ENCODE measurements at regions not wholly inside any gene's neighbourhood (a gene's known extent, or its start where the extent isn't known, plus 50 kb on each side); places are given as distances from the start of the nearest gene placed in this dataset.

DNA sequence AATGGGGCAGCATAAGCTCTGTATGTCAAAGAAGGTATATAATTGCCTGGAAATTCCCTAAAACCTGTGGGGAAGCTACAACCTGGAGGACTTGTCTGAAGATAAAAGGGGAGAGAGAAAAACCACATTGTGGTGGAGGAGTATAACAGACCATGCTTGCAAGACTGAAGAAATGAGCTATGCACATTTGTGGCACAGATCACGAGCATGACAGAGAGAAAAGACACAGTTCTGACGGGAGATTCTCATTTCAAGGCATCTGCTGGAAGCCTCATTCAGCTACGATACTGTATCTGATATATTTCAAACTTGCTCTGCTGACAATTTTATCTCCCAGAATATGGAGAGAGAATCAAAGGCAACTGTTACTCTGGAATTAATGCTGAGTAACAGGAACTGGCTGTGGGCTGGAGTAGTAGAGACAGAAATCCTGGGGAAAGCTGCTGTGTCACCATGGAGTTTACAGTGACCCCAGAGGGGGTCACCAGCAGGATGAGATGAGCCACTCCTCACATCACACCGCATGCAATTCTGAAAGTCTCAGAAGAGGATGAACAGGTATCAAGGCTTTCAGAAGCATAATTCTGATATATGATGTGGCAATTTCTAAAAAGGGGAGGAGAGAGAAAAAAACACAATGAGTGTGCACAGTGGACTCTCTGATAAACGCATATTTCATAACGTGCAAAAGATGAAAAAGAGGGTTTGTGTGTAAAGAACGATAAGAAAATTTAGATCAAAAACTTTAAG, 528.8 kb downstream of the IRX1 start:
- DNase-seq (ENCODE audit: low read depth) = no peak

DNA sequence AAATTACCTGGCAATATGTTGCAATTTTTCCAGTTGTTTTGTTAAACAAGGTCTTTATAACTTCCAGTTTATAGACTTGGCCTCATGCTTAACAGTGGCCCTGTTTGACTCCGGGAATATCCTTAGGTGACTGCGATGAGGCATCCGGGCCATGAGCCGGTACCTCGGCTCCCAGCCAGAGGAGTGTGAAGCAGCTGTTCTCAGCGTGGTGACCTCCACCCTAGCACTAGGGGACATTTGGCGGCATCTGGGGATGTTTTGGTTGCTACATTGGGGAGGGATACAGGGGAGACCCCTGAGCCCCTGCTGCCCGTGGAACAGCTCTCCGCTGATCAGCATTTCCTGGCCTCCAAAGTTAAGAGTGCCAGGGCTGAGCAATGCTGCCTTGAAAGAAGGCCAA, 533.4 kb downstream of the IRX1 start:
- DNase-seq (ENCODE audit: low read depth) = no peak

- no peak for DNase-seq (ENCODE audit: low read depth)
These were observed 533.9 kb downstream of the IRX1 start for GRCh38 chr5:4129523-4129922.

- no peak for DNase-seq (ENCODE audit: low read depth)
These were observed 535.2 kb downstream of the IRX1 start for GRCh38 chr5:4130819-4131218.

DNA sequence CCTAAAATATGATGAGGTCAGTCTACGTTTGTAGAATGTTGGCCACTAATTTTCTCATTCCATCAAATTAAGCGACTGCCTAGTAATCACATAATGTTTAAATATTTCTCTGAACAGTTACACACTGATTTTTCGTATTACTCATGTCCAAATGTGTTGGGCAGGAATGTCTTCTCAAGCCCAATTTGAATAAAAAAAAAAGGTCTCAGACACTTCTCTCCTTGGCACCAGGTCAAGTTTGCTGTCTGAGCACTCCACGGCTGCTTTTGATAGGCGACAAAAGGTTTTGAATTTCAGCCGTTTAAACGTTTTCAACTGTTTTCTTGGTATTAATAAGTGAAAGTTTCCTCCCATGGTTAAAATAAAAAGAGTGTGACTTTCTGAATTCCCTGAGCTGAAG, 542.1 kb downstream of the IRX1 start:
- DNase-seq (ENCODE audit: low read depth) = no peak

- DNase-seq (ENCODE audit: low read depth) = no peak
These were observed 547.2 kb downstream of the IRX1 start for GRCh38 chr5:4142842-4143241.

GRCh38 chr5:4144411-4145007, 548.9 kb downstream of the IRX1 start:
- DNase-seq (ENCODE audit: low read depth) = no peak

DNA sequence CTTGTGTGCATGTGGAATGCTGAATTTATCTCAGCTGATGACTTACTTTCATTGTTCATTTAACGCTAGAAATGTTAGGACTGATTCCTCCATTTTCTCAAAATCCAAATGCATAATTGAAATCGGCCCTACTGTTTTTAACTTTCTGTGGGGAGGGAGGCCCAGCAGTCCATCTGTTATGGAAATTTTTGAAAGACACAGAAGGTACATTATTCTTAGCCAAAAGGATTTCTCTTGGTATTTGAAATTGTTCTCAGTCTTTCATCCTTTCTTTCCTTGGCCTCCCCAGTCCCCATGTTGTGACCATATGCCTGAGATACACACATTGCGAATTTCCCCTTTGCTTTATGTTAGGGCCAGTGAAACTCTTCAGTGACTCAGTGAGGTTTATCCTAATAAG, 549.9 kb downstream of the IRX1 start:
- DNase-seq (ENCODE audit: low read depth) = no peak

GRCh38 chr5:4148009-4148408, 552.4 kb downstream of the IRX1 start:
- DNase-seq (ENCODE audit: low read depth) = no peak

DNA sequence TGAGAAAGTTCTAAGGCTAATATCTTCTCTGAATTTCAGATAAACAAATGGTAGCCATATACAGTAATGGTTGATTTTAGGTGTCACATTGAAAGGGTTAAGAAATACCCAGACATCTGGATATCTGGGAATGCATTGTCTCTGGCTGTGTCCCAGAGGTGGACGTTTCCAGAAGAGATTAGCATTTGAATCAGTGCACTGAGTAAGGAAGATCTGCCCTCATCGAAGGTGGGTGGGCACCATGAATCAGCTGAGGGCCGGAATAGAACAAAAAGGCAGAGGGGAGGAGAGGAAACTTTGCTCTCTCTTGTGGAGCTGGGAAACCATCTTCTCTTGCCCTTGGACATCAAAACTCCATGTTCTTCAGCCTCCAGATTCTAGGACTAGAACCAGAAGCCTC, 554.4 kb downstream of the IRX1 start:
- DNase-seq (ENCODE audit: low read depth) = no peak

DNA sequence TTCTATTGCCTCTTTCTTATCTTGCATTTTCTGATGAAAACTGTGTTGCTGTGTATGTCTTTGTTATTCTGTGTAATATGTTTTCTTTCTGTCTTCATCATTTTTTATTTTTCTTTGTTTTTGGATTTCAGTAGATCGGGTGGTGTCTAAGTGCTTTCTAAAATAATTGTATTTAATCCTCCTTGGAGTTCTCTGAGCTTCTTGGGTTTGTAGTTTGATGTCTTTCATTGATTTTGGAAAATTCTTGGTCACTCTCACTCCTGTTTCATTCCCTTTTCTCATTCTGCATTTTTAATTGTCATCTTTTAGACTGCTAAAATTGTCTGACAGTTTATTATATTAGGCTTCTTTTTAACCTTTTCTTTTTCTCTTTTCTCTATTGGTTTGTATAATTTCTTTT, 560.5 kb downstream of the IRX1 start:
- DNase-seq (ENCODE audit: low read depth) = no peak

DNA sequence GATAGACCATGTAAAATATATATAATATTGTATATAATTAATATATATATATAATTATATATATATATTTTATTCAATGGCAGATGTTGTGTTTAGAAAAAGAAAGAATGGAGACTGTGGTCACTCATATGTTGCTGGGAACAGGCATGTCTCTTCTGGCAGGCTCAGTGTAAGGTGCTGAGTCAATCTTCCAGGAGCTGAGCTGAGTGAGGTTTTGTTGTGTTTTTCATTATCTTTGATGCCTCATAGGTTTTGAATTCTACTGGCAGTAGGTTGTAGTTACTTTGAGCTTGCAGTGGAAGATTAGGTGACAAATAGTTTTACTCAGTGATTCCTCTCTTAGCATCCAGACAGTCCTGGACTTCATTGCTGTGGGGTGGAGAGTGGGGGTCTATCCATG, 561.3 kb downstream of the IRX1 start:
- no peak for DNase-seq (ENCODE audit: low read depth)

- DNase-seq (ENCODE audit: low read depth) = no peak
These were observed 563.3 kb downstream of the IRX1 start for GRCh38 chr5:4158750-4159447.

GRCh38 chr5:4159681-4160080, 564.0 kb downstream of the IRX1 start:
- no peak for DNase-seq (ENCODE audit: low read depth)

- DNase-seq (ENCODE audit: low read depth) = no peak
These were observed 568.5 kb downstream of the IRX1 start for GRCh38 chr5:4164167-4164566.

DNA sequence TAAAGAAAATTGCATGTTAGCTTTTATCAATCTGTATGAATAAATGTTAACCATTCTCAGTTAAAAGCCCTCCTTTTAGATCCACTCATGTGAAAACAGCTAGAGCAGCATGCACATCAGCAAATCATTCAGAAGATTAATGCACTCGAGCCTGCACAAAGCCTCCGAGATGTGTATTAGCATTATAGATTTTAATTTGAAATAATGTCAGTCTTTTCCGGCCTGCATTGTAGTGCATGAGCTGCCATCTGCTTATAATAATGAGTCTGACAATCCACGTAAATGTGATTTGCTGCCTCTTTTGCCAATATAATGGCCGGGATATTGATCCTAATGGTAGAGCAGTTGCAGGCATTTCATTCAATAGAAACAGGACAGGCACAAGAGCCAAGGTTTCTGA, 585.1 kb downstream of the IRX1 start:
- no peak for DNase-seq (ENCODE audit: low read depth)

DNA sequence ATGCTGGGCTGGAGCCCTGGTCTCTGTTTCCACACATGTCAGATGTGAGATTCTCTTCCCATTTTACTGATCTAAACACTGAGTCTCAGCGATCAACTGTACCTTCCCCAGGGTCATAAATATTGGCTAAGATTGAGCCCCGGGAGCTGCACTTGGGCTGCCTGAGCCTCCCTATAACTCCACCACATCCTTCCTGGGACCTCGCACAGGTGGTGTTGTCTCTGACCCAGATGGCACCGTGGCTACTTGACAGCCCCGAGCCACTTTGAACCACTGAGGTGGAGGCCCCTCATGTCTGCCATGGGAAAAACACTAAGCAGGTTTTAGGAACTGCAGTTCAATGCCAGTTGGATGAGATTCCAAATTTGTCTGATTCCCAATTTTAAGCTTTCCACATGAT, 586.5 kb downstream of the IRX1 start:
- DNase-seq (ENCODE audit: low read depth) = no peak

DNA sequence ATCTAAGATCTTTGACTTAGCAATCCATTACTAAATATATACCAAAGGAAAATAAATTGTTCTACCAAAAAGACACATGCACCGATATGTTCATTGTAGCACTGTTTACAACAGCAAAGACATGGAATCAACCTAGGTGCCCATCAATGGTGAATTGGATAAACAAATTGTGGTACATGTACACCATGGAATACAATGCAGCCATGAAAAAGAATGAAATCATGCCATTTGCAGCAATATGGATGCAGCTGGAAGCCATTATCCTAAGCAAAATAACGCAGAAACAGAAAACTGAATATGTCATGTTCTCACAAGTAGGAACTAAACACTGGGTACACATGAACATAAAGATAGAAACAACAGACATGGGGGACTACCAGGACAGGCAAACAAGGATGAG, 589.5 kb downstream of the IRX1 start:
- no peak for DNase-seq (ENCODE audit: low read depth)

- no peak for DNase-seq (ENCODE audit: low read depth)
These were observed 593.1 kb downstream of the IRX1 start for GRCh38 chr5:4188704-4189103.

- DNase-seq (ENCODE audit: low read depth) = no peak
These were observed 593.7 kb downstream of the IRX1 start for GRCh38 chr5:4189317-4189716.

- DNase-seq (ENCODE audit: low read depth) = no peak
These were observed 595.4 kb downstream of the IRX1 start for GRCh38 chr5:4191041-4191440.

GRCh38 chr5:4191703-4192102, 596.1 kb downstream of the IRX1 start:
- no peak for DNase-seq (ENCODE audit: low read depth)

DNA sequence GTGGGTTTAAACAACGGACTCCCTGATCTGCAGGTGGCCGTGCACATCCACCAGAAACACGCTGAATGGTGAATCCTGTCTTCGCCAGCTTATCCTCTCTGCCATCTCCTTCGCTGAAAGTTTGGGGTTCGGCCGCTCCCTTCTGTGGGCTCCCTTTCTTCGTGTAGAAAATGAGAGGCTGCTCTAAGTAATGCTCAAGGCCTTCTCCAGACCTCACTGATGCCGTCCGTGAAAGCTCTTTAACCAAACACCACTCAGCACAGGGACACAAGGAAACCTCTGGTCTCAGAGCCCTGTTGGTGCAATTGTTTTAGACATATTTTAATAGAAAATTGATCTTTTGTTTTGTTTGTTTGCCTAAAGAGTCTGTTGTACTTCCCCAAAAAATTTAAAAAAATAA, 596.5 kb downstream of the IRX1 start:
- DNase-seq (ENCODE audit: low read depth) = no peak

DNA sequence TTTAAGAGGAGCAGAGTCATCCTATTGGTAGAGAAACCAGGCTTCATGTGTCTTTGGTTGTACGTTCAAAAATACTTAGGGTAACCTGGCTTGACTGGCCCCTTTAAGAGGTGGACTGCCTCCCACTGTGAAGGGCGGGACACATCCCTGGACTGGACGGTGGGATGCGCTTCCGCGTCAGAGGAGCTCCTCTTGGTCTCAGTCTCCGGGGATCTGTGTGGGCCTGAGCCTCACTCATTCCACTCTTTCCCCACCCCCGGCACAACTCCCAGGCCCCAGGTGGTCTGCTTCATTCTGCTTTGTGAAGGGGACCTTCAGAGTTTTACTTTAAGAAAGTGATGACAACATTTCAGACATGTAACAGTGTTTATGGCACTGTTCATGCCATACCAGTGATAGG, 601.1 kb downstream of the IRX1 start:
- DNase-seq (ENCODE audit: low read depth) = no peak

Data from stimulated activated CD8-positive, alpha-beta memory T cell treated with anti-CD3 and anti-CD28 coated beads, Interleukin-7, amount 100 ng/mL, for 24 hours (primary cell).